ENCODE measurements at regions not wholly inside any gene's neighbourhood (a gene's known extent, or its start where the extent isn't known, plus 50 kb on each side); places are given as distances from the start of the nearest gene placed in this dataset.
"Not testable (repeated sequence)": the region's sequence is repeated elsewhere in the genome, so short reads cannot be mapped to it uniquely, and the experiment has no call there.

DNA sequence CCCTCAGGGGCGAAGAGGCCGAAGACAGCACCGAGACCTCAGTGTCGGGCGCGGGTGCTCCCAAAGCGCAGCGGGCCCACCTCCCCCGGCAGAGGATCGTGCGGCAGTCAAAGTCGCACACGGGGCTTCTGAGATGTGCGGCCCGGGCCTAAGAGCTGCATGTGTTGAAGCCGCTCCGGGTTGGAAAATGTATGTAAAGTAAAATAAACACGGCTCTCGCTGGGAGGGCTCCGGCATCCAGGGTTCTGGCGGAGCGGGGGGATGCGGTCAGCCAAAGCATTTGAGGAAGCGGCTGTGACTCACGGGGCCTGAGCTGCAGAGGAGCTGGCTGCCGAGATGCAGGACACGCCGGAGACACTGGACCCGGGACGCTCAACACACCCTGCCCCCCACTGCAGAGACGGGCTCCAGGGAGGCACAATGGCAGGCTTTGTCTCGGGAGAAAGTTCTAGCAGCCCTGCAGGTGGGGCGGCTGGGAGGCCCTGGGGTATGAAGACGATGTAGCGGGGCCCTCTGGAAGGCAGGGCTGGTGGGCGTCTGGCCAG lies 185.8 kb downstream of the NPIPB11 start:
- TF ChIP-seq POLR2A (IDR thresholded peaks at IDR 0.05); CTCF (IDR thresholded peaks at IDR 0.05 in 4 of 5, conservative IDR thresholded peaks at IDR 0.05 in 1 of 5): not testable (repeated sequence)

Data from gastrocnemius medialis (tissue), 4 donors.